Midbrain (tissue), 1 donor: ENCODE measurements at regions not wholly inside any gene's neighbourhood (a gene's known extent, or its start where the extent isn't known, plus 50 kb on each side); places are given as distances from the start of the nearest gene placed in this dataset.
A peak's percentile ranks its signal among the peaks of the same experiment; 100 is the strongest.
"Not testable (repeated sequence)": the region's sequence is repeated elsewhere in the genome, so short reads cannot be mapped to it uniquely, and the experiment has no call there.

Experiments
- DNase-seq: peaks from one replicate; lab custom pipeline; 2025; lab: John Stamatoyannopoulos, UW

- DNase-seq, result no peak
Measured at GRCh38 chr4:128758314-128758922, 51.1 kb upstream of the JADE1 start.

GRCh38 chr4:128757712-128758111 is 51.8 kb upstream of the JADE1 start:
- DNase-seq, result peak; percentile 40

DNA sequence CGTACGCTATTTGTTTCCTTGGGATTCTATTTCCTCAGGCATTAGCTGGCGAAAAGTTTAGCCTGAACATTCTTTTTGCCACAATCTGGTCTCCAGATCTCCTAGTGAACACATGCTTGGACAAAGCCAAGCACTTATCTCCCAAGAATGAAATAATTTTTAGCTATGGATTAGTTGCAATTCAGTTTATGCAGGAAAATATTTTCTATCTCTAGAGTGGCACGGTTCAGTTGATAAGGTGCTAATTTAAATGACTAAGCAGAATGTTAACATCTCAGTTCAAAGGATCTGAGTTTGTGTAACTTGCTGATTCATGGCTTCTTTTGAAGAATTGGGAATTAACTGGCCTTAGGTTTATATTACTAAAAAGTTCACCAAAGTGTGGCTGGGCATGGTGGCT is 58.1 kb upstream of the JADE1 start:
- no peak for DNase-seq

- not testable (repeated sequence) for DNase-seq
Measured at GRCh38 chr4:128741748-128742147, 67.8 kb upstream of the JADE1 start.

GRCh38 chr4:128737098-128737513 is 72.4 kb upstream of the JADE1 start:
- DNase-seq, result no peak

DNA sequence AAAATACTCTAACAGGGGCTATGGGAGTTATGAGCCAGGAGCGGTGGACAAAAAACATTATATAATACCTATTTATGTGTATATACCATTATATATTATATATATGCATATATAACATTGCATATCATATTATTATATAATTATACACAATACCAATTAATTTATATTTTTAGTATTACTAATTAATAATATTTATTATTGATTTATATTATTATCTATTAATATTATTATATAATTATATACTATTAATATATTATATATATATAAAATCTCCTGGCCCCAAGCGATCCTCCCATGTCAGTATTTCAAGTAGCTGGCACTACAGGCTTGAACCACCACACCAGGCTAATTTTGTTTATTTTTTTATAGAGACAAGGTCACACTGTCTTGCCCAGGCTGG is 73.8 kb upstream of the JADE1 start:
- no peak for DNase-seq

DNA sequence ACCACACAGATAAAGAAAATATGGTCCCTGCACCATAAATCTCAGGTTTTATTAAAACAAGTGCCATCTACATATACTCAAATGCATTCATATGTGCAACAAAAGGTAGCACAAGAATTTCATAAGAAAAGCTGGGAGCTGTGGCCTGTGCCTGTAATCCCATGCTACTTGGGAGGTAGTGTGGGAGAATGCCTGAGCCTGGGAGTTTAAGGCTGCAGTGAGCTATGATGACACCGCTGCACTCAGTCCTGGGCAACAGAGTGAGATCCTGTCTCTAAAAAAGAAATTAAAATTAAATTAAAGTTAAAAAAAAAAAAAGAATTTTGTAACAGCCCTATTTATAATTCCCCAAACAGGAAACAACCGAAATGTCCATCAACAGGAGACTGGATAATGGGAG is 81.3 kb upstream of the JADE1 start:
- no peak for DNase-seq

DNA sequence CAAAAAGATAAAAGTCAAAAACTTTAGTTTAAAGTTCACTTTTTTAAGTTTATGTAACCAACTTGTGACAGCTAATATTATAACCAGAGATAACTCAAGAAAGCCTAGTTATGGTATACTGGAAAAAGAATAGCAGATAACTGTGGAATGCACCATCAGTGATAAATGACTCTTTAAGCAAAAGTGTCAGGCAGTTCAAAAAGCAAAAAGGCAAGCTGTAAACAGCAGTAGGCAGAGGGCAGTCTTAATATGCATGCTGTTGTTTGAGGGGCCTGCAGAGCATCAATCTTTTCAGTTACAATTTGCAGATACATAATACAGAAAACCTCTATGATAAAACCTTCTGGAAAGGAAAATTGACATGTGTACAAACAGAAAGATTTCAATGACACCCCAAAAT is 81.8 kb upstream of the JADE1 start:
- no peak for DNase-seq

- no peak for DNase-seq
Measured at GRCh38 chr4:128725405-128726055, 84.0 kb upstream of the JADE1 start.

- DNase-seq, result no peak
Measured at GRCh38 chr4:128722911-128723310, 86.6 kb upstream of the JADE1 start.

GRCh38 chr4:128721896-128722295 is 87.6 kb upstream of the JADE1 start:
- DNase-seq, result no peak

GRCh38 chr4:128720270-128720669 is 89.2 kb upstream of the JADE1 start:
- no peak for DNase-seq

GRCh38 chr4:128718768-128719167 is 90.7 kb upstream of the JADE1 start:
- no peak for DNase-seq

GRCh38 chr4:128716338-128716737 is 93.2 kb upstream of the JADE1 start:
- peak; percentile 29 for DNase-seq

- DNase-seq, result no peak
Measured at GRCh38 chr4:128715616-128716015, 93.9 kb upstream of the JADE1 start.

DNA sequence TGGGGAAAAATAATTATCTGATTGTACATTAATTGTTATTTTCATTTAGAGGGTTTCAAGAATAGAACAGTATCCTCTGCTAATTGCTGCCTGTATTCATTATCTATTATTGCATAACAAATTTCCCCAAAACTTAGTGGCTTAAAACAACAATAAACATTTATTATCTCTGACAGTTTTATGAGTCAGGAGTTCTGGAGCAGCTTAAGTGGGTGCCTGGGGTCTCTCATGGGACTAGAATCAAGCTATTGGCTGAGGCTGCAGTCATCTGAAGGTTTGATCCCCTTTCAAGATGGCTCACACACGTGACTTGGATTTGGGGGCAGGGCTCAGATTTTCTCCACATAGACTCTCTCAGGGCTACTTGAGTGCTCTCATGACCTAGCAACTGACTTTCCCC is 98.1 kb upstream of the JADE1 start:
- no peak for DNase-seq

GRCh38 chr4:128709268-128709667 is 100.2 kb upstream of the JADE1 start:
- no peak for DNase-seq

DNA sequence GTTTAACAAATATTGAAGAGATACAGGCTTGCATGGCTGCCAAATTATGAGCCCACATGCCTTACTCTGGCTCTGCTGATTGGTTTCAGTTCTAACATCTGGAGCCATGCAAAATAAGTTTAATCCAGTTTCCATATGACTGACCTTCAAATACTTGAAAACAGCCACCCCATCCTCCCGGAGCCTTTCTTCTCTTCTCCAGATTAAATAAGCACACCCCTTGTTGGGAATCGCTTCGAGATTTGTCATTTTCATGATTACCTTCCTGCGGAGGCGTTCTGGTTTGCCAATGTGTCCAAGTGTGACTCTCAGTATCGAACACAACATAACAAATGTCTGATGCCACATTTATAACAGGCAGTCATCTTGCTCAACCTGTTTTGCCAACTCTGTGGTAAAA is 101.6 kb upstream of the JADE1 start:
- DNase-seq, result no peak

DNA sequence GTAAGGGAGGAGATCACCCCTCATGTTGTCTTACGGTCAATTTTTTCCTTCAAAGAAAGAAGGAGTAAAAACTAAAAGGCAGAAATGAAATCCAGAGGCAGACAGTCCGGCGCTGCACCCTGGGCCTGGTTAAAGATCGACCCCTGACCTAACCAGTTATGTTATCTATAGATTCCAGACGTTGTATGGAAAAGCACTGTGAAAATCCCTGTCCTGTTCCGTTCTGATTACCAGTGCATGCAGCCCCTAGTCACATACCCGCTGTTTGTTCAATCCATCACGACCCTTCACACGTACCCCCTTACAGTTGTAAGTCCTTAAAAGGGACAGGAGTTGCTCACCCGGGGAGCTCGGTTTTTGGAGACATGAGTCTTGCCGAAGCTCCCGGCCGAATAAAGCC is 105.6 kb upstream of the JADE1 start:
- no peak for DNase-seq

GRCh38 chr4:128700659-128701350 is 108.7 kb upstream of the JADE1 start:
- DNase-seq, result no peak

DNA sequence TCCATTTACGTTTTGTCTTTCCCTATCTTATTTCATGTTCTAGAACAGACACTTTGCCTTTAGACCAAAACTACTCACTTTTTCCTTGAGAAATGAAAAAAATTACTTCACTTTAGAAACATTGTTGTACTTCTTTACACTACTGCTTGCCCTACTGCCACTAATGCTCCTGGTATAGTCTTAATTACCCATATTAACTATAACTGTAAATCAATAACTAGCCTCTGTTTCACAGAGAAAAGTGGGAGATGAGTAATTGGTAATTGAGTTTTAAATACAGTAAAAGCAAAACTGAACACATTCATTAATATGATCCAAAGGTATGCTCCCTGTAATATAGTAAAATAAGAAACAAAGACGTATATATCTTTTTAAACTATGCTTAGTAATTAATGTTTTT is 111.1 kb upstream of the JADE1 start:
- DNase-seq, result no peak

GRCh38 chr4:128697323-128697722 is 112.2 kb upstream of the JADE1 start:
- no peak for DNase-seq

DNA sequence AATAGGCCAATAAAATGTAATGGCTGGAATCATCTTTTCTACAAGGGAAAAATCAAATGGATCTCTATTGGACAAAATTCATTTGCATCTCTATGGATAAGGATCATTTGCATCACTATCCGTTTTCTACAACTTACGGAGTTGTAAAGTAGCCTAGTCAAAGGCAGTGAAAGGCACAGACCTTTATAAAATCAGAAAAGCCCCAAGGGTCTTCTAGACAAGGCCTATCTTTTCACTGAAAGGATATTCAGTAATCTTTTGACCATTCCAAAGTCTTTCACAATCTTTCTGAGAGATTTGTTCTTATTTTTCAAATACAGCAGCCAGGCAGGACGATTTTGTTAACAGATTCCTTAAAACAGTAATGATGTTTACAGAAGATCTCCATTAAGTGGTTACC is 119.5 kb upstream of the JADE1 start:
- no peak for DNase-seq
